Peyer's patch (tissue), 4 donors: ENCODE measurements at regions not wholly inside any gene's neighbourhood (a gene's known extent, or its start where the extent isn't known, plus 50 kb on each side); places are given as distances from the start of the nearest gene placed in this dataset.
"Not testable (repeated sequence)": the region's sequence is repeated elsewhere in the genome, so short reads cannot be mapped to it uniquely, and the experiment has no call there.

ENCODE experiments used
- DNase-seq, 3 donors: peaks; one replicate each; pipeline ENCODE4 v3.0.0-alpha.2; 2017 to 2019
- H3K27ac ChIP-seq, 4 donors: fragments of 200-600 bp; sonication (generic); one replicate each; pipeline ENCODE4 v1.5.1; 2016 to 2019
- H3K27me3 ChIP-seq, 2 donors: fragments of 200-600 bp; sonication (generic); one replicate each; pipeline ENCODE4 v1.5.1; 2019
- H3K36me3 ChIP-seq, 3 donors: fragments of 200-600 bp; sonication (generic); one replicate each; pipeline ENCODE4 v1.5.1; 2016 to 2019
- H3K4me1 ChIP-seq, 4 donors: fragments of 200-600 bp; sonication (generic); one replicate each; pipeline ENCODE4 v1.5.1; 2016 to 2019
- H3K4me3 ChIP-seq, 4 donors: fragments of 200-600 bp; sonication (generic); 1 replicate in 3 of 4; 2 replicates in 1 of 4; pipeline ENCODE4 v1.5.1; 2016 to 2019; ENCODE audit warnings: mild to moderate bottlenecking in 1 of 4
- H3K9me3 ChIP-seq, 4 donors: fragments of 200-600 bp; sonication (generic); one replicate each; pipeline ENCODE4 v1.5.1; 2016 to 2019; ENCODE audit warnings: mild to moderate bottlenecking in 1 of 4
- POLR2A ChIP-seq, 2 donors: fragments of 450-650 bp; IDR thresholded peaks; one replicate each; pipeline ENCODE4 v1.5.1; 2017; ENCODE audit warnings: antibody characterized with exemption in 2 of 2, mild to moderate bottlenecking in 2 of 2, moderate library complexity in 2 of 2
- TF ChIP-seq, protein P1 (sequence below), 6 experiments: fragments of 450-650 bp in 4 of 6; fragments of 200-600 bp in 2 of 6; sonication (generic) in 1 of 6; IDR thresholded peaks; one replicate each; pipeline ENCODE4 v1.5.1; 2017 to 2019; ENCODE audit warnings: antibody characterized with exemption in 6 of 6, mild to moderate bottlenecking in 3 of 6, moderate library complexity in 1 of 6

GRCh38 chr11:93039531-93040240, 70.2 kb downstream of the MTNR1B start:
- TF ChIP-seq POLR2A (IDR thresholded peaks at IDR 0.05), result no peak
- TF ChIP-seq, protein P1, sequence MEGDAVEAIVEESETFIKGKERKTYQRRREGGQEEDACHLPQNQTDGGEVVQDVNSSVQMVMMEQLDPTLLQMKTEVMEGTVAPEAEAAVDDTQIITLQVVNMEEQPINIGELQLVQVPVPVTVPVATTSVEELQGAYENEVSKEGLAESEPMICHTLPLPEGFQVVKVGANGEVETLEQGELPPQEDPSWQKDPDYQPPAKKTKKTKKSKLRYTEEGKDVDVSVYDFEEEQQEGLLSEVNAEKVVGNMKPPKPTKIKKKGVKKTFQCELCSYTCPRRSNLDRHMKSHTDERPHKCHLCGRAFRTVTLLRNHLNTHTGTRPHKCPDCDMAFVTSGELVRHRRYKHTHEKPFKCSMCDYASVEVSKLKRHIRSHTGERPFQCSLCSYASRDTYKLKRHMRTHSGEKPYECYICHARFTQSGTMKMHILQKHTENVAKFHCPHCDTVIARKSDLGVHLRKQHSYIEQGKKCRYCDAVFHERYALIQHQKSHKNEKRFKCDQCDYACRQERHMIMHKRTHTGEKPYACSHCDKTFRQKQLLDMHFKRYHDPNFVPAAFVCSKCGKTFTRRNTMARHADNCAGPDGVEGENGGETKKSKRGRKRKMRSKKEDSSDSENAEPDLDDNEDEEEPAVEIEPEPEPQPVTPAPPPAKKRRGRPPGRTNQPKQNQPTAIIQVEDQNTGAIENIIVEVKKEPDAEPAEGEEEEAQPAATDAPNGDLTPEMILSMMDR (IDR thresholded peaks at IDR 0.05), result no peak
- Histone ChIP-seq H3K36me3 (no peaks in the 10 kb centered on the region), H3K4me1 (no peaks in the 10 kb centered on the region), H3K27me3 (no peaks in the 10 kb centered on the region), H3K4me3 (no peak overlapping the region), H3K27ac (no peak overlapping the region), H3K9me3 (no peaks in the 10 kb centered on the region)
- no peak for DNase-seq

DNA sequence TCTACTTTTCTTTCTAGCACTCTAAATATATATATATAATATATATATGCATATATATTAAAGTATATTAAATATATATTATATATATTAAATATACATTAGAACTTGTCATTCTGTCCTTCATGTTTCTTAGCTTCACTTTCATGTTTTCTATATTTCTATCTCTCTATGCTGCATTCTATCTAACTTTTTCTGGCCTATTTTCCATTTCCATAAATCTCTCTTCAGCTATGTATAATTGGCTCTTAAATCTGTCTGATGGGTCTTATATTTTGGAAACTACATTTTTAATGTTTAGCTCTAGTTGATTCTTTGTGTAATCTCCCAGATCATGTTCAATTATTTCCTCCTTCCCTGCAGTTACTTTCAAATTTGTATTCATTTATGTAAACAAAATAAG, 72.2 kb downstream of the MTNR1B start:
- DNase-seq, result no peak
- Histone ChIP-seq H3K36me3 (no peaks in the 10 kb centered on the region), H3K4me3 (no peak overlapping the region), H3K27me3 (no peaks in the 10 kb centered on the region), H3K9me3 (no peaks in the 10 kb centered on the region), H3K27ac (no peak overlapping the region), H3K4me1 (no peaks in the 10 kb centered on the region)
- TF ChIP-seq, protein P1 (IDR thresholded peaks at IDR 0.05), result no peak
- no peak for TF ChIP-seq POLR2A (IDR thresholded peaks at IDR 0.05)

DNA sequence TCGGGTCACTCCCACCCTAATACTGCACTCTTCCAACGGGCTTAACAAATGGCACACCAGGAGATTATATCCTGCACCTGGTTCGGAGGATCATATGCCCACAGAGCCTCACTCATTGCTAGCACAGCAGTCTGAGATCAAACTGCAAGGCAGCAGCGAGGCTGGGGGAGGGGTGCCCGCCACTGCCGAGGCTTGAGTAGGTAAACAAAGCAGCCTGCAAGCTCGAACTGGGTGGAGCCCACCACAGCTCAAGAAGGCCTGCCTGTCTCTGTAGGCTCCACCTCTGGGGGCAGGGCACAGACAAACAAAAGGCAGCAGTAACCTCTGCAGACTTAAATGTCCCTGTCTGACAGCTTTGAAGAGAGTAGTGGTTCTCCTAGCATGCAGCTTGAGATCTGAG, 73.7 kb downstream of the MTNR1B start:
- H3K9me3 ChIP-seq, H3K36me3 ChIP-seq, DNase-seq, H3K27ac ChIP-seq, H3K4me3 ChIP-seq, H3K4me1 ChIP-seq, H3K27me3 ChIP-seq: not testable (repeated sequence)

DNA sequence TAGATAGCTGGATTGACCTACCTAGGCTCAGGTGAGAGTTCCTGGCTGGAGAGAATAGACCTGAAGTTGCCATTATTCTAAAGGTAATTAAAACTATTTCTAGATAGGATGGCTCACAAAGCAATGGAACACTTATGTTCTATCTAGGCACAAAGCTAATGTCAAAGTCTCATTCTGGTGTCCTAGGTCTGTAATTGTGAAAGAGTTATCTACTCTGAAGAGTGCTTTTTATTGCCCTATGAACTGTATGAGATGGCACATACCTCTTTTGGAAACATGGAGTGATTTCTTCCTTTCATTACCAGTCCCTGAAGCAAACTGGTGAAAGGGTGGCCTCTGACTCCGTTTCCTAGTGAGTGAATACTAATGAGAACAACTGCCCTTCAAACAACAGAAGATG, 80.3 kb downstream of the MTNR1B start:
- Histone ChIP-seq H3K4me3 (no peak overlapping the region), H3K9me3 (no peaks in the 10 kb centered on the region), H3K36me3 (no peaks in the 10 kb centered on the region), H3K4me1 (no peaks in the 10 kb centered on the region), H3K27ac (no peak overlapping the region), H3K27me3 (no peaks in the 10 kb centered on the region)
- TF ChIP-seq, protein P1 (IDR thresholded peaks at IDR 0.05), result no peak
- no peak for TF ChIP-seq POLR2A (IDR thresholded peaks at IDR 0.05)
- no peak for DNase-seq

GRCh38 chr11:93051186-93051585, 81.7 kb downstream of the MTNR1B start:
- H3K27ac ChIP-seq, result no peak overlapping the region
- H3K4me3 ChIP-seq, result no peak overlapping the region
- H3K27me3 ChIP-seq, result no peaks in the 10 kb centered on the region
- no peak for DNase-seq
- no peak for TF ChIP-seq POLR2A (IDR thresholded peaks at IDR 0.05)
- TF ChIP-seq, protein P1 (IDR thresholded peaks at IDR 0.05), result no peak
- no peaks in the 10 kb centered on the region for H3K9me3 ChIP-seq
- no peaks in the 10 kb centered on the region for H3K4me1 ChIP-seq
- H3K36me3 ChIP-seq, result no peaks in the 10 kb centered on the region

DNA sequence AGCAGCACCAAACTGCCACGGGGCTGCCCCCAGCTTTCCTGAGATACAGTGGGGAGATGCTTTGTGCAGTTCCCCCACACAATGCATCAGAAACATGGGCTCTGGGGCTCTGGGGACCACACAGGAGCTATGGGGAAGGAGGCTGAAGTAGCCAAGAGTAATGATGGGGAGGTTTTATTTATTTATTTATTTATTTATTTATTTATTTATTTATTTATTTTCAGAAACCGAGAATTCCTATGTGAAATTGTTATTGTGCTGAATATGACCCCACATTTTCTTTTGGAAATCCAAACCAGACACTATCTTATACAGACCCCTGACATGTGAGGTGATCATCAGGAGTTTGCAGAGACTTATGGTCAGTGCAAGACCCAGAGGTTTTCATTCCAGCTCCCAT, 84.4 kb downstream of the MTNR1B start:
- H3K36me3 ChIP-seq, result no peaks in the 10 kb centered on the region
- no peak for DNase-seq
- no peak for TF ChIP-seq POLR2A (IDR thresholded peaks at IDR 0.05)
- TF ChIP-seq, protein P1 (IDR thresholded peaks at IDR 0.05), result no peak

More for the DNA sequence above, 84.4 kb downstream of the MTNR1B start:
- H3K9me3 ChIP-seq, result no peaks in the 10 kb centered on the region
- H3K4me3 ChIP-seq, result no peak overlapping the region
- no peaks in the 10 kb centered on the region for H3K27me3 ChIP-seq
- H3K27ac ChIP-seq, result no peak overlapping the region
- no peaks in the 10 kb centered on the region for H3K4me1 ChIP-seq
